HEK293 (cell line): ENCODE measurements at regions not wholly inside any gene's neighbourhood (a gene's known extent, or its start where the extent isn't known, plus 50 kb on each side); places are given as distances from the start of the nearest gene placed in this dataset.

Source experiments
- CTCF ChIA-PET: fragments of 350-600 bp; formaldehyde crosslinking; extraction: SDS; loops from one replicate; lab custom pipeline; 2021; ENCODE audit warnings: antibody characterized with exemption; lab: Yijun Ruan, JAX
- POLR2A ChIA-PET: fragments of 300-600 bp; formaldehyde crosslinking; extraction: SDS; loops from one replicate; lab custom pipeline; 2020; ENCODE audit warnings: antibody characterized with exemption, inconsistent platforms; lab: Yijun Ruan, JAX
- H3K27ac ChIP-seq: fragments of 200-500 bp; sonication (Bioruptor generic); 2 replicates; pipeline ENCODE4 v1.5.1; 2014; ENCODE audit warnings: low read depth, low read length, control low read depth, inconsistent platforms; ENCODE audit errors: extremely low read depth
- H3K36me3 ChIP-seq, 2 experiments: fragments of 200-500 bp in 1 of 2; sonication (Bioruptor generic) in 1 of 2; 1 replicate in 1 of 2; 2 replicates in 1 of 2; pipeline ENCODE4 v1.5.1; 2014 to 2017; ENCODE audit warnings: inconsistent platforms in 2 of 2, low read length in 2 of 2; ENCODE audit not compliant: control insufficient read depth in 2 of 2, insufficient read depth in 1 of 2
- H3K4me1 ChIP-seq: fragments of 200-500 bp; sonication (Bioruptor generic); 2 replicates; pipeline ENCODE4 v1.5.1; 2014; ENCODE audit warnings: mild to moderate bottlenecking, low read length, inconsistent platforms; ENCODE audit not compliant: control insufficient read depth, insufficient read depth
- H3K4me3 ChIP-seq: 2 replicates; pipeline ENCODE4 v1.5.1; 2011; ENCODE audit warnings: low read depth, mild to moderate bottlenecking, control low read depth, low read length, moderate library complexity
- H3K9me3 ChIP-seq: fragments of 200-500 bp; sonication (Bioruptor generic); 2 replicates; pipeline ENCODE4 v1.5.1; 2014; ENCODE audit warnings: low read depth, low read length, inconsistent platforms; ENCODE audit not compliant: control insufficient read depth, insufficient read depth
- PATZ1 ChIP-seq: fragments of 450-650 bp; formaldehyde crosslinking; IDR thresholded peaks from 2 replicates; pipeline ENCODE4 v1.5.1; 2016; ENCODE audit warnings: missing biosample characterization, missing genetic modification characterization
- PRDM6 ChIP-seq: fragments of 450-650 bp; formaldehyde crosslinking; IDR thresholded peaks from 2 replicates; pipeline ENCODE4 v1.5.1; 2017; ENCODE audit warnings: missing biosample characterization, missing genetic modification characterization
- TRIM28 ChIP-seq: IDR thresholded peaks from 2 replicates; pipeline ENCODE4 v1.6.1; 2011; ENCODE audit warnings: low read length, control low read depth, borderline replicate concordance
- ZBTB6 ChIP-seq: fragments of 450-650 bp; formaldehyde crosslinking; IDR thresholded peaks from 2 replicates; pipeline ENCODE4 v1.5.1; 2017; ENCODE audit warnings: missing biosample characterization, missing genetic modification characterization
- ZNF280D ChIP-seq: fragments of 450-650 bp; formaldehyde crosslinking; IDR thresholded peaks from 2 replicates; pipeline ENCODE4 v1.5.1; 2016; ENCODE audit warnings: missing biosample characterization, missing genetic modification characterization
- ZNF416 ChIP-seq: fragments of 450-650 bp; formaldehyde crosslinking; IDR thresholded peaks from 2 replicates; pipeline ENCODE4 v1.5.1; 2016; ENCODE audit warnings: missing biosample characterization, missing genetic modification characterization
- ZNF677 ChIP-seq: fragments of 450-650 bp; IDR thresholded peaks from 2 replicates; pipeline ENCODE4 v1.5.0; 2018; ENCODE audit warnings: missing biosample characterization, mild to moderate bottlenecking, missing genetic modification characterization, moderate library complexity
- ZNF768 ChIP-seq: fragments of 450-650 bp; formaldehyde crosslinking; IDR thresholded peaks from 2 replicates; pipeline ENCODE4 v1.5.1; 2018; ENCODE audit warnings: missing biosample characterization, mild to moderate bottlenecking, missing genetic modification characterization

GRCh38 chr11:47899801-47900200, 51.7 kb upstream of the NUP160 start:
- Histone ChIP-seq H3K4me1 (no peaks in the 10 kb centered on the region), H3K27ac (no peak overlapping the region)
- TF ChIP-seq ZNF768 (no peak), PRDM6 (tag by site-specific recombination) (no peak), PATZ1 (tag by site-specific recombination) (no peak), TRIM28 (no peak), ZNF677 (no peak), ZNF280D (tag by site-specific recombination) (no peak), ZNF416 (tag by site-specific recombination) (no peak), ZBTB6 (tag by site-specific recombination) (no peak)
- TF ChIP-seq, all 188 proteins: peak for 0
- Histone ChIP-seq H3K4me3 (no peak overlapping the region), H3K9me3 (no peaks in the 10 kb centered on the region), H3K36me3 (no peaks in the 10 kb centered on the region)
- CTCF ChIA-PET, result interaction anchor here (0.5 kb wide), 1 partner anchor 218 kb away, joined by 3 read pairs; no protein-coding TSS in a partner anchor
- POLR2A ChIA-PET, result no interaction called here
